HG02571 (cell line): ENCODE measurements at regions not wholly inside any gene's neighbourhood (a gene's known extent, or its start where the extent isn't known, plus 50 kb on each side); places are given as distances from the start of the nearest gene placed in this dataset.
"Not testable (repeated sequence)": the region's sequence is repeated elsewhere in the genome, so short reads cannot be mapped to it uniquely, and the experiment has no call there.

Source experiments
- ATAC-seq: cut with Tn5 transposase; IDR thresholded peaks from one replicate; pipeline ENCODE4 v1.9.1; 2021; ENCODE audit warnings: mild to moderate bottlenecking, moderate library complexity; ENCODE audit not compliant: unreplicated experiment

- no peak for ATAC-seq
Measured at GRCh38 chr5:144742361-144742760, 571.7 kb downstream of the KCTD16 start.

GRCh38 chr5:144731786-144732185 is 561.1 kb downstream of the KCTD16 start:
- no peak for ATAC-seq

GRCh38 chr5:144712090-144712489 is 541.4 kb downstream of the KCTD16 start:
- no peak for ATAC-seq

- no peak for ATAC-seq
Measured at GRCh38 chr5:144711172-144711571, 540.5 kb downstream of the KCTD16 start.

GRCh38 chr5:144710637-144711036 is 540.0 kb downstream of the KCTD16 start:
- ATAC-seq = no peak

- no peak for ATAC-seq
Measured at GRCh38 chr5:144703776-144704175, 533.1 kb downstream of the KCTD16 start.

GRCh38 chr5:144698484-144698883 is 527.8 kb downstream of the KCTD16 start:
- ATAC-seq = no peak

- ATAC-seq = no peak
Measured at GRCh38 chr5:144697847-144698262, 527.2 kb downstream of the KCTD16 start.

GRCh38 chr5:144691936-144692335 is 521.3 kb downstream of the KCTD16 start:
- ATAC-seq = no peak

- no peak for ATAC-seq
Measured at GRCh38 chr5:144684899-144685298, 514.2 kb downstream of the KCTD16 start.

- ATAC-seq = no peak
Measured at GRCh38 chr5:144680711-144681110, 510.0 kb downstream of the KCTD16 start.

- ATAC-seq = no peak
Measured at GRCh38 chr5:144671066-144671465, 500.4 kb downstream of the KCTD16 start.

GRCh38 chr5:144659634-144660227 is 489.1 kb downstream of the KCTD16 start:
- no peak for ATAC-seq

- ATAC-seq = no peak
Measured at GRCh38 chr5:144644317-144644716, 473.6 kb downstream of the KCTD16 start.

GRCh38 chr5:144638787-144639186 is 468.1 kb downstream of the KCTD16 start:
- ATAC-seq = no peak

GRCh38 chr5:144634138-144634537 is 463.5 kb downstream of the KCTD16 start:
- ATAC-seq = no peak

- no peak for ATAC-seq
Measured at GRCh38 chr5:144598451-144599068, 427.9 kb downstream of the KCTD16 start.

GRCh38 chr5:144596517-144596916 is 425.8 kb downstream of the KCTD16 start:
- no peak for ATAC-seq

- no peak for ATAC-seq
Measured at GRCh38 chr5:144594919-144595318, 424.2 kb downstream of the KCTD16 start.

GRCh38 chr5:144594234-144594633 is 423.6 kb downstream of the KCTD16 start:
- ATAC-seq = not testable (repeated sequence)

GRCh38 chr5:144585681-144586080 is 415.0 kb downstream of the KCTD16 start:
- ATAC-seq = no peak

GRCh38 chr5:144583541-144584449 is 413.1 kb downstream of the KCTD16 start:
- no peak for ATAC-seq
